IgD-negative memory B cell (primary cell): ENCODE measurements at regions not wholly inside any gene's neighbourhood (a gene's known extent, or its start where the extent isn't known, plus 50 kb on each side); places are given as distances from the start of the nearest gene placed in this dataset.

Experiments
- H3K27ac Mint-ChIP-seq, 3 donors: one replicate each; pipeline ENCODE4 v1.8.0; 2020 to 2022; ENCODE audit warnings: mild to moderate bottlenecking in 3 of 3, mixed read lengths in 3 of 3, moderate library complexity in 1 of 3
- H3K27me3 Mint-ChIP-seq: one replicate; pipeline ENCODE4 v1.8.0; 2021; ENCODE audit warnings: mixed read lengths
- H3K36me3 Mint-ChIP-seq: one replicate; pipeline ENCODE4 v1.8.0; 2020; ENCODE audit warnings: mild to moderate bottlenecking, mixed read lengths
- H3K4me1 Mint-ChIP-seq, 3 donors: one replicate each; pipeline ENCODE4 v1.8.0; 2020 to 2022; ENCODE audit warnings: mixed read lengths in 3 of 3, mild to moderate bottlenecking in 1 of 3
- H3K4me3 Mint-ChIP-seq, 4 donors: one replicate each; pipeline ENCODE4 v1.8.0; 2020 to 2022; ENCODE audit warnings: mild to moderate bottlenecking in 4 of 4, mixed read lengths in 4 of 4, moderate library complexity in 3 of 4
- H3K9me3 Mint-ChIP-seq, 3 donors: one replicate each; pipeline ENCODE4 v1.8.0; 2020 to 2021; ENCODE audit warnings: mixed read lengths in 3 of 3, mild to moderate bottlenecking in 1 of 3

DNA sequence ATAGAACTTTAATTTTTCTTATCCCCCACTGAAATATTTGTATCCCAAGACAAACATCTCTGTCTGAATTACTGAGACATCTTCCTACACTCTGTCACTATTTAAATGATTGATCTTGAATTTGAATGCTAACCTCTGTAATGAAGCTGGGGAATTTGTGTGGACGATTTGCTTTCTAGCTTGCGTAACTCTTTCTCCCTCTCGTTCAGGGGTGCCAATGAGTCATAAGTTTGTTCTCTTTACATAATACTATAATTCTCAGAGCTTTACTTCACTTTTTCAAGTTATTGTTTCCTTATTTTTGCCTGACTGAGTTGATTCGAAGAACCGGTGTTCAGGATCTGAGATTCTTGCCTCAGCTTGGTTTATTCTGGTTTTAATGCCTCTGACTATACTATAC, 783.3 kb upstream of the CADM2 start:
- Mint-ChIP-seq H3K9me3 (peaks cover 0 to 6% (median 4%) of the 10 kb centered on the region in 3 donors), H3K27ac (no peak overlapping the region), H3K4me3 (no peak overlapping the region), H3K4me1 (no peaks in the 10 kb centered on the region), H3K27me3 (no peaks in the 10 kb centered on the region), H3K36me3 (no peaks in the 10 kb centered on the region)

DNA sequence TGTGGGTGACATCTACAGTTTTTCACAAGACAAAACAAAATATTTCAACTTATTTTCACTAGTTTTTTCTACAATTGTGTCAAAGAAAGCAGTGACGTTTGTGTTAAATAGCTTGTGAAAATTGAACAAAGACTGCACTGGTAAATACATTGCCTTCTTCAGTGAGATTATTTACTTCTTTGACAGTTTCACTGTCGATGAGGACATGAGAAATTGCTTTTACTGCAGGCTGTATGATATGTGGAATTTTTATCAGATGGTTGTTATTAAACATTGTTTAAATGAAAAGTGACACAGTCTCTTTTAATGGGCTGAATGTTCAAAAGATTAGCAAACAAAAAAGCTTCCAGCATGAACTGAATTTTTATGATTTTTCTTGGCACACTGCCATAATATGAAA, 773.9 kb upstream of the CADM2 start:
- Mint-ChIP-seq H3K27ac (no peak overlapping the region), H3K27me3 (no peaks in the 10 kb centered on the region), H3K4me1 (no peaks in the 10 kb centered on the region), H3K9me3 (peaks cover 2 to 7% (median 6%) of the 10 kb centered on the region in 3 donors), H3K36me3 (peaks cover 2% of the 10 kb centered on the region), H3K4me3 (no peak overlapping the region)

DNA sequence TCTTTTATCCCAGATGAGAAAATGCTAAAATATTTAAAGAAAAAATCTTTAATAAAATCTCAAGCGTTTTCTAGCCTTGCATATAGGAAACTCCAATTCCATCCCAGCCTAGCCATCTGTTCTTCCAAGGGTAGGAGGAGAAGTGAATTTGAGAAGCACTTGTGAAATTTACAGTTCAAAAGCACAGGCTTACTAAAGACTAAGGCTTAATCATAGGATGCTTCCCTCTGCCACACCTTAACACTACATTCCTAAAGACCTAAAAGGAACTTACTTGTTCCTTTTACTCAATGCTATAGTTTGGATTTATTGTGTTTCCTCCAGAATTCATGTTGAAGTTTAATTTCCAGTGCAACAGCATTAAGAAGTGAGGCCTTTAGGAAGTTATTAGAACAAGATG, 764.8 kb upstream of the CADM2 start:
- H3K27ac Mint-ChIP-seq: no peak overlapping the region
- H3K9me3 Mint-ChIP-seq: peaks cover 0 to 8% (median 5%) of the 10 kb centered on the region in 3 donors
- H3K4me3 Mint-ChIP-seq: no peak overlapping the region
- H3K27me3 Mint-ChIP-seq: no peaks in the 10 kb centered on the region
- H3K4me1 Mint-ChIP-seq: no peaks in the 10 kb centered on the region
- no peaks in the 10 kb centered on the region for H3K36me3 Mint-ChIP-seq

DNA sequence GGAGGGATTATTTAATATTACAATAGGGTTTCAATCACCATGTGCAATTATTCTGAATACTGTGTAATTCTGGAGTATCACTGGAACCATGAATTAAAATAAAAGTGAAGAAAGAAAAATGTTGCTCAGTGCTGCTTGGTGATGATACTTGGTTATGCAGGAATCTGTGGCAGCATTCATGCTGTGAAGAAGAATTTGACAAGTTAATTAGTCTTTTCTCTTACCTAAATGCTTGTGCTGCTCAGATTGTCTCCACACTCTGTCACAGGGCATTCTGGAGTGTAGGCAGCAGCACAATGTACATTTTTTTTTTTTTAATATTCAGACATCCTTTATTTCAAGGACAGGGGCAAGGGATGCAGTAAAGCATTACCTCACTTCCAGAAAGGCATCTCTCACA, 749.3 kb upstream of the CADM2 start:
- Mint-ChIP-seq H3K27me3 (no peaks in the 10 kb centered on the region), H3K27ac (no peak overlapping the region), H3K36me3 (no peaks in the 10 kb centered on the region), H3K4me3 (no peak overlapping the region), H3K4me1 (no peaks in the 10 kb centered on the region), H3K9me3 (peaks cover 2 to 20% (median 3%) of the 10 kb centered on the region in 3 donors)

DNA sequence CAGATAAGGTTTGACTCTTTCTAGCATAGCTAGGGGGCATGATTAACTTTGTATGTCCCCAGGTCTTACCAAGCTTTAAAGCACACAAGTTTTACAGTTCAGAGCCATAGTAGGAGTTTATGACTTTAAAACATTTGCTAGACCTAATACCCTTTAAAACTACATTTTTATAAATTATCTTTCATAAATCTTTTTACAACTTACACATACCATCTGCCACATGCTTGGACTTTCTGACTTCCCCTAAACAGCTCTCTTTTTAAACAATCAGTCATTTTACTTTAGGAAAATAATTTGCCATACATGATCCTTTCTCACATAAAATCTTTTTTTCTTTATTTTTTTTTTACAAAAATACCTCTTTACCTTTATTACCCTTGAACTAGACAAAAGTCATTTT, 735.3 kb upstream of the CADM2 start:
- H3K4me3 Mint-ChIP-seq: no peak overlapping the region
- H3K9me3 Mint-ChIP-seq: peaks cover 9 to 21% (median 10%) of the 10 kb centered on the region in 3 donors
- H3K27ac Mint-ChIP-seq: no peak overlapping the region
- no peaks in the 10 kb centered on the region for H3K36me3 Mint-ChIP-seq
- H3K27me3 Mint-ChIP-seq: no peaks in the 10 kb centered on the region
- H3K4me1 Mint-ChIP-seq: peaks cover 0 to 2% (median 0%) of the 10 kb centered on the region in 3 donors

DNA sequence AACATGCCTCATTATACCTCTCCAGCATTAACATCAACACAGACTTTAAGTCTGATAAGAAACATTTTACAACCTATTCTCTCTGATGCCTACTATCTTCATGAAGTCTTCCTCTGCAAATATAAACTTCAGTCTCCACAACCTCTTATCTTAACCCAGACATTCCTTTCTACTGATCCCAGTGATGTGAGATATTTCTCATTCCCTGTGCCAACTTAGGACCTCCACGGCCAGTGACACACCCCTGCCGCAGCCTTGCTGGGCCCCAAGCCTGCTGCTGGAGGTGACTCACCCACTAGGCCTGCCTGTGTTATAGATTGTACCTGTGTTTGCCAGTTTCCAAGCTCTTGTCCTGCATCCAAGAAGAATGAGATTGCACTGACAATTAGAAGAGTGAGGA, 734.5 kb upstream of the CADM2 start:
- Mint-ChIP-seq H3K4me1 (peaks cover 0 to 2% (median 0%) of the 10 kb centered on the region in 3 donors), H3K9me3 (peaks cover 9 to 21% (median 10%) of the 10 kb centered on the region in 3 donors), H3K4me3 (no peak overlapping the region), H3K27me3 (no peaks in the 10 kb centered on the region), H3K36me3 (no peaks in the 10 kb centered on the region), H3K27ac (no peak overlapping the region)

DNA sequence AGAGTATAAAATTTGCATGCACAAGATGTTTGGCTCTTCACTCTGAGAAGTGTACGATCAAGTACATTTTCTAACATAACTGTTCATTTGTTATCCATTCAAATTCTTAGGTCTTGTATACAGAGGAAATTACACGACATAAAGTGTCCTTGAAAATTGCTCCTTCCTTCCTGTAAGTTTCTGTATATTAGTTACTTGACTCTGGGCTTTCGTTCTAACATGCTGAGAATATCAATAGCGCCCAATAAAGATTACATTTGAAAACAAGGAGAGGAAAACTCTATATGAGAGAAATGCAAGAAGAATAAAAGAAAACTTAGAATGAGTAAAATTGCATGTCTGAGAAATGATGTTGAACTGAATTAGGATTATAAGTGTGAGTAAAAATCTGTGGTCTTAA, 722.5 kb upstream of the CADM2 start:
- Mint-ChIP-seq H3K36me3 (peaks cover 1% of the 10 kb centered on the region), H3K4me3 (no peak overlapping the region), H3K27me3 (no peaks in the 10 kb centered on the region), H3K27ac (no peak overlapping the region), H3K9me3 (peaks cover 0 to 11% (median 2%) of the 10 kb centered on the region in 3 donors), H3K4me1 (peaks cover 0 to 2% (median 0%) of the 10 kb centered on the region in 3 donors)

DNA sequence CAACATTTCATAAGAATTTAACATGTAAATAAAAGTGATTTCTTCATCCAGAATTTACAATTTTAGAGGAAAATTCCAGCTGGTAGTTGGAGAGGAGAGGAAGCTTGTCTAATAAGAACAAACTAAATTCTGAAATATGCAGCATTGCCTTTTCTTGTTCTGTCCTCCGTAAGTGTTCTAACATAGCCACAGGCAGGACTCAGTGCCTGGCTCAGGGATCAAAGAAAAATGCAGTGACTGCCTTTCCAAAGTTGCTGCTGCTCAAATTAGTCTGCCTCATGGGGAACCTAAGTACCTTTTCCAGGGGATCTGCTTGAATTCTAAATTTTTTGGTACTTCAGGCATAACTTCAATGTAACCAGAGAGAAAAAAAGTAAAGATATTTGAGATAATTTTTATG, 713.0 kb upstream of the CADM2 start:
- peaks cover 0 to 11% (median 5%) of the 10 kb centered on the region in 3 donors for H3K9me3 Mint-ChIP-seq
- H3K4me3 Mint-ChIP-seq: no peak overlapping the region
- H3K27ac Mint-ChIP-seq: no peak overlapping the region
- peaks cover 0 to 1% (median 0%) of the 10 kb centered on the region in 3 donors for H3K4me1 Mint-ChIP-seq
- no peaks in the 10 kb centered on the region for H3K36me3 Mint-ChIP-seq
- H3K27me3 Mint-ChIP-seq: no peaks in the 10 kb centered on the region

DNA sequence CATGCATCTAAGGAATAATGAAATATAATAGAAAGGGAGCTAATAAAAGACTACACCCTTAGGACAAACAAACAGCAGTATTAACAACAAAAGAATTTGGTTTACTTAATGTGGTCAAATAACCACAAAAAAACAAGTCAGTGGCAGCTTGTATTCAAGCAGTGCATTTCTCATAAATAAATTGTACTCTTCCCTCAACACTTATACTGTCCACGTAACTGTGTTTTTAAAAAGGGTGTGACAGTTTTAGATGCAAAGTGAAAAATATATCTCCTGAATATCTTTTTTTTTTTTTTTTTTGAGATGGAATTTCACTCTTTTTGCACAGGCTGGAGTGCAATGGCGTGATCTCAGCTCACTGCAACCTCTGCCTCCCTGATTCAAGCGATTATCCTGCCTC, 698.2 kb upstream of the CADM2 start:
- no peak overlapping the region for H3K27ac Mint-ChIP-seq

DNA sequence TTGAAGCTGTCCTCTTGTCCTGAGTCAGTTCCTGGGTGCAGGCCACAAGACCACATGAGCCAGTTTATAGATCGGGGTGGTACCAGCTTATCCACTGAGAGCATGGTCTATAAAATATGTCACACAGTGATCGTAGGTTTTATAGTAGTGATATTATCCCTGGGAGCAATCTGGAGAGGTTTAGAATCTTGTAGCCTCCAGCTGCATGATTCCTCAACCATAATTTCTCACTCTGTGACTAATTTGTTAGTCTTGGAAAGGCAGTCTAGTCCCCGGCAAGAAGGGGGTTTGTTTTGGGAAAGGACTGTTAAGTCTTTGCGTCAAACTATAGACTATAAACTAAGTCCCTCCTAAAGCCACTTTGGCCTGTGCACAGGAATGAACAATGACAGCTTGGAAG, 693.0 kb upstream of the CADM2 start:
- peaks cover 0 to 15% (median 4%) of the 10 kb centered on the region in 3 donors for H3K9me3 Mint-ChIP-seq
- no peak overlapping the region for H3K4me3 Mint-ChIP-seq
- no peaks in the 10 kb centered on the region for H3K27me3 Mint-ChIP-seq
- no peaks in the 10 kb centered on the region for H3K36me3 Mint-ChIP-seq
- H3K27ac Mint-ChIP-seq: no peak overlapping the region
- no peaks in the 10 kb centered on the region for H3K4me1 Mint-ChIP-seq

More for the DNA sequence above, 698.2 kb upstream of the CADM2 start:
- Mint-ChIP-seq H3K36me3 (no peaks in the 10 kb centered on the region), H3K9me3 (peaks cover 0 to 6% (median 0%) of the 10 kb centered on the region in 3 donors), H3K27me3 (no peaks in the 10 kb centered on the region), H3K4me1 (no peaks in the 10 kb centered on the region), H3K4me3 (no peak overlapping the region)

DNA sequence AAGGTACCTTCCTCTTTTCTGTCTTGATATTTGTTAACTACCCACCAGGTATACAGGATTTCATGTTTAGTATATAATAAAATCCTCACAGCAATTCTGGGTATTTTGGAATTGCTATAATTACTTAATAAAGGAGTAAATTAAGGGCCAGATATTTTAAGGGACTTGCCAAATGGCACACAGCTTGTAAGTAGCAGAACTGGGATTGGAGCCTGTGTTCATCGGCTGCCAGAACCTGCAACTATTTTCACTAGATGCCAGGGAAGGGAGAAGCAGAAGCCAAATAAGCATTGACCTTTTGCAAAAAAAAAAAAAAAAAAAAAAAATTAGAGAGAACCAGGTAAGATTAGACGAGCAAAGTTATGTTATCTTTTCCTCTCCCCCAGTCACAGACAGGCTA, 683.3 kb upstream of the CADM2 start:
- Mint-ChIP-seq H3K27ac (no peak overlapping the region), H3K9me3 (peaks cover 0 to 1% (median 0%) of the 10 kb centered on the region in 3 donors), H3K27me3 (no peaks in the 10 kb centered on the region), H3K4me1 (no peaks in the 10 kb centered on the region), H3K4me3 (no peak overlapping the region), H3K36me3 (no peaks in the 10 kb centered on the region)

DNA sequence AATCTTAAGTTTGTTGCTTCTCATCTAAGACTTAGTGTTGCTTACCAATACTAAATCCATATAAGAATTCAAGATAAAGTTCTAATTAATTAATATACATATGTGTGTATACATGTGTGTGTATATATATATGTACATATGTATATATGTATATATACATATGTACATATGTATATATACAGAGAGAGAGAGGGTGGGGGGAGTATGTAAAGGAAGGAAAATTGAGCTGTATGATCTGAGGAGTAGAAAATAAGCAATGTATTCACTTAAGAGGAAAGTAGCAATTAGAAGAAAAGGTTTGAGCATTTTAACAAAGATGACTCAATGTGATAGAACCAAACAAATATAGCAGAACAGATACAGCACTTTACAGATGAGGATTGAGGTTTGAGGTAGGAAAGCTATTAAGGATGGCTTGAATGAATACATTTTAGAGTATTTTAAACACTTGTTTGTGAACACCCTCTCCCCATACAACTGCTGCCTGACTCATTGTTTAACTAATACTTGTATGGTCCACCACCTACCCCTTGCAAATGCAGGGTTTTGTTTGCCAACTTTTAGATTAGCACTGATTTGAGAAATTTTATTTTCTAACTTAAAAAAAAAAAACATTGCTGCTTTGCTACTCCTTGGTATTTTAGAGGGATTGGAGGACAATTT, 681.1 kb upstream of the CADM2 start:
- Mint-ChIP-seq H3K27ac (no peak overlapping the region), H3K27me3 (no peaks in the 10 kb centered on the region), H3K36me3 (no peaks in the 10 kb centered on the region), H3K9me3 (peaks cover 0 to 5% (median 1%) of the 10 kb centered on the region in 3 donors), H3K4me3 (no peak overlapping the region), H3K4me1 (no peaks in the 10 kb centered on the region)

DNA sequence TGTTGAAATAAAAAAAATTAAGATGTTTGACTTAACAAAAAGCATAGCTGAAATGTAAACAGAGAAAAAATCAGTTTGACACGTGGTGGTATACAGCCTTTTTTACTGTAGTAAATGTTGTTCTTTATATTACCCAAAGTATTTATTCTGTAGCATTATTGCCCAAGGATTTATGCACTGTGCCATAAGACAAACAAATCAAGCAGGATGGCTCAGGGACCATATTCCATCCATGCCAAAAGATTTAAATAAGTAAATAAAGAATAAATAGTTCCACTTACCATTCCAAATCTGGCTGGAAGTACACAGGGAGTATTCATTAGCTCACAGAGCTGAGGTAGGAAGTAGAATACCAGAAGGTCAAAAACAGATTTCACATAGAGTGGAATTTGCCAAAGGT, 666.7 kb upstream of the CADM2 start:
- no peak overlapping the region for H3K4me3 Mint-ChIP-seq
- H3K27ac Mint-ChIP-seq: no peak overlapping the region
- no peaks in the 10 kb centered on the region for H3K36me3 Mint-ChIP-seq
- peaks cover under 1 to 11% (median 3%) of the 10 kb centered on the region in 3 donors for H3K9me3 Mint-ChIP-seq
- no peaks in the 10 kb centered on the region for H3K27me3 Mint-ChIP-seq
- H3K4me1 Mint-ChIP-seq: no peaks in the 10 kb centered on the region

DNA sequence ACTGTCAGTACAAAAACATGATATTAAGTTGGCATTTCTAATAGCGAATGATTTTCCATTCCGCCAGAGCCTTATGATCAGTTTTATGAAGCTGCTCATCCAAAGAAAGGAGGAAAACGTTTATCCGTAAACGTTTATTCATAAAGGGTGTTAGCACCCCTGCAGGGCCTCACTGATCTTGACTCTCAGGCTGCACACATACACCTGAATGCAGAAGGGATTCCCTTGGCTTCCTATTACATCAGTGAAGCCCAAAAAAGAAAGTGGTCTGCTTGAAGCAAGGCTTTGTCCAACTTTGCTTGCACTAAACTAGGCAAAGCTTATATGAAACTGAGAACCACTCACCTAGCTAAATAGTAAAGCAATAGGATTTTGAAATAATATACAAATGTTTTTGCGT, 659.5 kb upstream of the CADM2 start:
- peaks cover 0 to 4% (median 3%) of the 10 kb centered on the region in 3 donors for H3K9me3 Mint-ChIP-seq
- no peak overlapping the region for H3K27ac Mint-ChIP-seq

DNA sequence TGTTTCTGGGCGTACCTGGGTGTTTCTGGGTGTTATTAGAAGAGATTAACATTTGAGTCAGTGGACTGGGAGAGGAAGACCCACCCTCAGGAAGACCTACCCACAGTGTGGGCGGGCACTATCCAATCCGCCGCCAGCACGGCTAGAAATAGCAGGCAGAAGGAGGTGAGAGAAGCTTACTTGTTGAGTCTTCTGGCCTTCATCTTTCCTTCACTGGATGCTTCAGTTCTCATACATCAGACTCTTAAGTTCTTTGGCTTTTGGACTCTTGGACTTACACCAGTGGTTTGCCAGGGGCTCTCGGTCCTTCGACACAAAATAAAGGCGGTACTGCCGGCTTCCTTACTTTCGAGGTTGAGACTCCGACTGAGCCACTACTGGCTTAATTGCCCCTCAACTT, 654.6 kb upstream of the CADM2 start:
- Mint-ChIP-seq H3K27ac (no peak overlapping the region), H3K36me3 (no peaks in the 10 kb centered on the region), H3K4me3 (no peak overlapping the region), H3K4me1 (no peaks in the 10 kb centered on the region), H3K27me3 (no peaks in the 10 kb centered on the region), H3K9me3 (peaks cover 0 to 4% (median 3%) of the 10 kb centered on the region in 3 donors)

More for the DNA sequence above, 659.5 kb upstream of the CADM2 start:
- Mint-ChIP-seq H3K4me3 (no peak overlapping the region), H3K4me1 (no peaks in the 10 kb centered on the region), H3K27me3 (no peaks in the 10 kb centered on the region), H3K36me3 (no peaks in the 10 kb centered on the region)

DNA sequence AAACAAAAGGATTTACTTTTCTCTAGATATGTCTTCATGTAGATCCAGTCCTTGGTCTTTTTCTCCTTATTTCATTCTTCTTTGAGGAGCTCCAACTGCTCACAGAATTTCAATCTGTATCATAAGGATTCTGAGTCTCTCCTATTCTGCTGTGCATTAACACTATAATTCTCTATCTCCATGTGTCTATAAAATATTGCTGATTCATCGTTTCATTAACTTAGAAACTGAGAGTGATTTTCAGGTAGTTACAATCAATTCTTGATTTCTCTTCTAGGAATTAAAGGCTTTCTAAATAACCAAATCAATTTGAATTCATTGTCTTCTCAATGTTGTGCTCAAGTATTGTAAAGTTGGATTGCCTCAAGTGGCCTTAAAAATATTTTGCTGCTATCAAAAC, 651.5 kb upstream of the CADM2 start:
- Mint-ChIP-seq H3K4me3 (no peak overlapping the region), H3K27me3 (no peaks in the 10 kb centered on the region), H3K36me3 (no peaks in the 10 kb centered on the region), H3K27ac (no peak overlapping the region), H3K9me3 (peaks cover 0 to 7% (median 0%) of the 10 kb centered on the region in 3 donors), H3K4me1 (no peaks in the 10 kb centered on the region)
